OCI-LY1 (cell line): ENCODE measurements at regions not wholly inside any gene's neighbourhood (a gene's known extent, or its start where the extent isn't known, plus 50 kb on each side); places are given as distances from the start of the nearest gene placed in this dataset.

Experiments
- H2AFZ ChIP-seq: fragments of 200-600 bp; sonication (generic), shearing (Covaris generic); 2 replicates; pipeline ENCODE4 v1.6.0; 2014; ENCODE audit warnings: antibody characterized with exemption, mild to moderate bottlenecking, low read length
- H3F3A ChIP-seq: fragments of 200-600 bp; sonication (generic), shearing (Covaris generic); 2 replicates; pipeline ENCODE4 v1.6.0; 2014; ENCODE audit warnings: mild to moderate bottlenecking, antibody characterized with exemption, low read length, moderate library complexity; ENCODE audit not compliant: insufficient read depth
- H3K27ac ChIP-seq: fragments of 200-600 bp; sonication (generic); 2 replicates; pipeline ENCODE4 v1.5.1; 2014; ENCODE audit warnings: low read length, mixed run types, mild to moderate bottlenecking, low read depth; ENCODE audit not compliant: poor library complexity, severe bottlenecking
- H3K27me3 ChIP-seq: fragments of 200-600 bp; sonication (generic); 2 replicates; pipeline ENCODE4 v1.6.0; 2014; ENCODE audit warnings: antibody characterized with exemption, mild to moderate bottlenecking, low read length, moderate library complexity; ENCODE audit not compliant: insufficient read depth
- H3K36me3 ChIP-seq: fragments of 200-600 bp; sonication (generic); 2 replicates; pipeline ENCODE4 v1.6.1; 2014; ENCODE audit warnings: mild to moderate bottlenecking, antibody characterized with exemption, low read length, moderate library complexity, mixed read lengths; ENCODE audit not compliant: insufficient read depth
- H3K4me1 ChIP-seq: fragments of 200-600 bp; sonication (generic); 2 replicates; pipeline ENCODE4 v1.5.1; 2014; ENCODE audit warnings: mild to moderate bottlenecking, low read length, moderate library complexity; ENCODE audit not compliant: insufficient read depth, severe bottlenecking
- H3K4me2 ChIP-seq: fragments of 200-600 bp; sonication (generic), shearing (Covaris generic); 2 replicates; pipeline ENCODE4 v1.6.1; 2014; ENCODE audit warnings: low read length
- H3K4me3 ChIP-seq: fragments of 200-600 bp; sonication (generic); 2 replicates; pipeline ENCODE4 v1.5.1; 2014; ENCODE audit warnings: low read length, low read depth, mild to moderate bottlenecking, mixed read lengths; ENCODE audit not compliant: poor library complexity, severe bottlenecking
- H3K79me2 ChIP-seq: fragments of 200-600 bp; shearing (Covaris generic); 2 replicates; pipeline ENCODE4 v1.6.1; 2016; ENCODE audit warnings: mixed run types, low read length, mixed read lengths; ENCODE audit not compliant: insufficient read depth
- H3K9ac ChIP-seq: fragments of 200-600 bp; sonication (generic), shearing (Covaris generic); 2 replicates; pipeline ENCODE4 v1.6.1; 2014; ENCODE audit warnings: mild to moderate bottlenecking, low read length, mixed read lengths
- H3K9me2 ChIP-seq: fragments of 200-600 bp; sonication (generic), shearing (Covaris generic); 2 replicates; pipeline ENCODE4 v1.6.1; 2014; ENCODE audit warnings: low read depth, mild to moderate bottlenecking, low read length, mixed read lengths
- H3K9me3 ChIP-seq: fragments of 200-600 bp; shearing (Covaris generic); 2 replicates; pipeline ENCODE4 v1.6.1; 2014; ENCODE audit warnings: low read length, mixed read lengths
- H4K20me1 ChIP-seq: fragments of 200-600 bp; sonication (generic), shearing (Covaris generic); 2 replicates; pipeline ENCODE4 v1.6.0; 2016; ENCODE audit warnings: mild to moderate bottlenecking, low read length; ENCODE audit not compliant: insufficient read depth
- CTCF ChIP-seq: fragments of 200-600 bp; sonication (generic), shearing (Covaris generic); IDR thresholded peaks from 2 replicates; pipeline ENCODE4 v1.5.1; 2017; ENCODE audit warnings: mild to moderate bottlenecking, antibody characterized with exemption, low read length, moderate library complexity, mixed read lengths
- EZH2 ChIP-seq: fragments of 200-600 bp; sonication (generic), shearing (Covaris generic); IDR thresholded peaks from 2 replicates; pipeline ENCODE4 v1.8.0; 2017; ENCODE audit warnings: borderline replicate concordance, mixed run types, mild to moderate bottlenecking, antibody characterized with exemption, low read length, moderate library complexity, mixed read lengths

GRCh38 chr4:126954537-126955291, 678.0 kb upstream of the INTU start:
- H3K79me2 ChIP-seq: no peaks in the 10 kb centered on the region
- no peak overlapping the region for H3K4me2 ChIP-seq
- no peak overlapping the region for H3K9ac ChIP-seq
- H3K4me3 ChIP-seq: no peak overlapping the region
- no peaks in the 10 kb centered on the region for H3K9me3 ChIP-seq
- TF ChIP-seq EZH2 (no peak), CTCF (no peak)
- H3K4me1 ChIP-seq: no peaks in the 10 kb centered on the region
- H4K20me1 ChIP-seq: no peaks in the 10 kb centered on the region
- H3F3A ChIP-seq: no peaks in the 10 kb centered on the region
- no peak overlapping the region for H3K27ac ChIP-seq
- no peaks in the 10 kb centered on the region for H3K36me3 ChIP-seq
- no peaks in the 10 kb centered on the region for H3K27me3 ChIP-seq
- no peak overlapping the region for H2AFZ ChIP-seq
- H3K9me2 ChIP-seq: no peaks in the 10 kb centered on the region

- no peaks in the 10 kb centered on the region for H4K20me1 ChIP-seq
- no peak for TF ChIP-seq EZH2
- TF ChIP-seq CTCF: no peak
- H3K9ac ChIP-seq: no peak overlapping the region
Measured at GRCh38 chr4:126955292-126956183, 677.2 kb upstream of the INTU start.

GRCh38 chr4:126956184-126956897, 676.4 kb upstream of the INTU start:
- Histone ChIP-seq H3K4me3 (no peak overlapping the region), H3K4me2 (no peak overlapping the region), H3K27ac (no peak overlapping the region), H3K36me3 (no peaks in the 10 kb centered on the region), H3K9ac (no peak overlapping the region), H3K27me3 (no peaks in the 10 kb centered on the region), H3K4me1 (no peaks in the 10 kb centered on the region), H3K79me2 (no peaks in the 10 kb centered on the region), H3K9me2 (no peaks in the 10 kb centered on the region), H3K9me3 (no peaks in the 10 kb centered on the region), H3F3A (no peaks in the 10 kb centered on the region), H2AFZ (no peak overlapping the region), H4K20me1 (no peaks in the 10 kb centered on the region)
- TF ChIP-seq CTCF (no peak), EZH2 (no peak)

More at GRCh38 chr4:126955292-126956183, 677.2 kb upstream of the INTU start:
- Histone ChIP-seq H3K9me2 (no peaks in the 10 kb centered on the region), H3K4me1 (no peaks in the 10 kb centered on the region), H3K4me2 (no peak overlapping the region), H2AFZ (no peak overlapping the region), H3K27ac (no peak overlapping the region), H3K79me2 (no peaks in the 10 kb centered on the region), H3K9me3 (no peaks in the 10 kb centered on the region), H3K36me3 (no peaks in the 10 kb centered on the region), H3K27me3 (no peaks in the 10 kb centered on the region), H3K4me3 (no peak overlapping the region), H3F3A (no peaks in the 10 kb centered on the region)
